Gastroesophageal sphincter (tissue), 4 donors: ENCODE measurements at regions not wholly inside any gene's neighbourhood (a gene's known extent, or its start where the extent isn't known, plus 50 kb on each side); places are given as distances from the start of the nearest gene placed in this dataset.

Experiments used
- ATAC-seq: fragments of 150-250 bp; one replicate; pipeline ENCODE4 v1.9.1; 2016; ENCODE audit warnings: mild to moderate bottlenecking, moderate library complexity
- H3K27ac ChIP-seq, 4 donors: fragments of 200-600 bp; sonication (generic) in 3 of 4; 1 replicate in 3 of 4; 2 replicates in 1 of 4; pipeline ENCODE4 v1.5.1; 2016 to 2019
- H3K27me3 ChIP-seq: fragments of 200-600 bp; sonication (generic); one replicate; pipeline ENCODE4 v1.5.1; 2019
- H3K36me3 ChIP-seq, 2 donors: fragments of 200-600 bp; sonication (generic); one replicate each; pipeline ENCODE4 v1.5.1; 2019; ENCODE audit warnings: control low read depth in 1 of 2
- H3K4me1 ChIP-seq, 3 donors: fragments of 200-600 bp; sonication (generic); 1 replicate in 2 of 3; 2 replicates in 1 of 3; pipeline ENCODE4 v1.5.1; 2016 to 2019; ENCODE audit warnings: control low read depth in 2 of 3
- H3K4me3 ChIP-seq, 2 donors: fragments of 200-600 bp; sonication (generic); one replicate each; pipeline ENCODE4 v1.5.1; 2019; ENCODE audit warnings: mild to moderate bottlenecking in 1 of 2, moderate library complexity in 1 of 2
- H3K9me3 ChIP-seq, 3 donors: fragments of 200-600 bp; sonication (generic); one replicate each; pipeline ENCODE4 v1.5.1; 2017 to 2019; ENCODE audit warnings: control low read depth in 2 of 3
- CTCF ChIP-seq, 4 experiments: fragments of 200-600 bp in 2 of 4; fragments of 450-650 bp in 2 of 4; sonication (generic) in 1 of 4; IDR thresholded peaks; one replicate each; pipeline ENCODE4 v1.5.1; 2017 to 2019; ENCODE audit warnings: antibody characterized with exemption in 4 of 4, mild to moderate bottlenecking in 2 of 4, moderate library complexity in 2 of 4
- EP300 ChIP-seq: sonication (generic); formaldehyde crosslinking; IDR thresholded peaks from one replicate; pipeline ENCODE4 v1.6.1; 2017; ENCODE audit warnings: antibody characterized with exemption, mild to moderate bottlenecking
- POLR2A ChIP-seq, 2 donors: fragments of 450-650 bp; IDR thresholded peaks; one replicate each; pipeline ENCODE4 v1.6.1; 2017; ENCODE audit warnings: antibody characterized with exemption in 2 of 2, mild to moderate bottlenecking in 2 of 2, moderate library complexity in 1 of 2
- POLR2AphosphoS5 ChIP-seq: sonication (generic); formaldehyde crosslinking; IDR thresholded peaks from one replicate; pipeline ENCODE4 v1.6.1; 2017; ENCODE audit warnings: antibody characterized with exemption
- WGBS, 2 donors: methylation state at CpG; one replicate each; pipeline ENCODE4 v1.1.5; 2018; ENCODE audit warnings: low coverage in 1 of 2; 5-methylcytosine and 5-hydroxymethylcytosine counted together

GRCh38 chr11:107215010-107215409, 196.7 kb upstream of the GUCY1A2 start:
- Histone ChIP-seq H3K4me3 (no peak overlapping the region), H3K4me1 (no peaks in the 10 kb centered on the region), H3K27ac (no peak overlapping the region), H3K27me3 (no peaks in the 10 kb centered on the region), H3K9me3 (no peaks in the 10 kb centered on the region), H3K36me3 (no peaks in the 10 kb centered on the region)
- no peak for TF ChIP-seq CTCF (IDR thresholded peaks at IDR 0.05)
- no peak for TF ChIP-seq POLR2A (IDR thresholded peaks at IDR 0.05)
- TF ChIP-seq EP300, result no peak
- no peak for TF ChIP-seq POLR2AphosphoS5
- 31 to 40% methylated on average over 2 of the region's 2 CpGs for WGBS, 2 donors
- ATAC-seq, result no peak

- Histone ChIP-seq H3K36me3 (no peaks in the 10 kb centered on the region), H3K4me3 (no peak overlapping the region), H3K27ac (no peak overlapping the region), H3K9me3 (peaks cover 0 to 4% (median 0%) of the 10 kb centered on the region in 3 donors), H3K4me1 (no peaks in the 10 kb centered on the region), H3K27me3 (no peaks in the 10 kb centered on the region)
- 40% methylated on average over 1 of the region's 1 CpG; no CpG with 5 or more reads in 1 of the 2 donors for WGBS, 2 donors
- ATAC-seq, result no peak
- no peak for TF ChIP-seq CTCF (IDR thresholded peaks at IDR 0.05)
- TF ChIP-seq POLR2AphosphoS5, result no peak
- TF ChIP-seq POLR2A (IDR thresholded peaks at IDR 0.05), result no peak
- TF ChIP-seq EP300, result no peak
These were observed 185.4 kb upstream of the GUCY1A2 start for GRCh38 chr11:107203656-107204055.

- H3K4me3 ChIP-seq, result no peak overlapping the region
- no peaks in the 10 kb centered on the region for H3K4me1 ChIP-seq
- ATAC-seq, result no peak
- peaks cover 0 to 4% (median 0%) of the 10 kb centered on the region in 3 donors for H3K9me3 ChIP-seq
- H3K27me3 ChIP-seq, result no peaks in the 10 kb centered on the region
- H3K27ac ChIP-seq, result no peak overlapping the region
- no peaks in the 10 kb centered on the region for H3K36me3 ChIP-seq
- TF ChIP-seq EP300 (no peak), POLR2AphosphoS5 (no peak), POLR2A (IDR thresholded peaks at IDR 0.05) (no peak), CTCF (IDR thresholded peaks at IDR 0.05) (no peak)
- WGBS, 2 donors, result 7 to 22% methylated on average over 3 of the region's 3 CpGs
These were observed 184.0 kb upstream of the GUCY1A2 start for GRCh38 chr11:107202241-107202640.

GRCh38 chr11:107198490-107199007, 180.3 kb upstream of the GUCY1A2 start:
- Histone ChIP-seq H3K9me3 (peaks cover 0 to 10% (median 0%) of the 10 kb centered on the region in 3 donors), H3K36me3 (no peaks in the 10 kb centered on the region), H3K4me1 (no peaks in the 10 kb centered on the region), H3K27ac (no peak overlapping the region), H3K27me3 (no peaks in the 10 kb centered on the region), H3K4me3 (no peak overlapping the region)
- TF ChIP-seq POLR2A (IDR thresholded peaks at IDR 0.05), result no peak
- TF ChIP-seq CTCF (IDR thresholded peaks at IDR 0.05), result no peak
- 71 to 74% methylated on average over 1 of the region's 1 CpG for WGBS, 2 donors
- ATAC-seq, result no peak

- Histone ChIP-seq H3K4me3 (no peak overlapping the region), H3K4me1 (no peaks in the 10 kb centered on the region), H3K27me3 (no peaks in the 10 kb centered on the region), H3K27ac (no peak overlapping the region), H3K36me3 (no peaks in the 10 kb centered on the region), H3K9me3 (peaks cover 0 to 16% (median 0%) of the 10 kb centered on the region in 3 donors)
- no peak for ATAC-seq
- 64 to 100% methylated on average over 1 of the region's 2 CpGs for WGBS, 2 donors
- TF ChIP-seq POLR2A (IDR thresholded peaks at IDR 0.05), result no peak
These were observed 179.7 kb upstream of the GUCY1A2 start for GRCh38 chr11:107197932-107198331.
